GM06990 (cell line): ENCODE measurements at regions not wholly inside any gene's neighbourhood (a gene's known extent, or its start where the extent isn't known, plus 50 kb on each side); places are given as distances from the start of the nearest gene placed in this dataset.

Experiments used
- DNase-seq: peaks from one replicate; pipeline ENCODE4 v3.0.0-alpha.2; 2011; ENCODE audit not compliant: insufficient read length; ENCODE audit errors: extremely low read depth
- H3K27me3 ChIP-seq: replicated peaks from 2 replicates; pipeline ENCODE4 v1.6.0; 2011; ENCODE audit warnings: low read length; ENCODE audit not compliant: control insufficient read depth, insufficient read depth
- H3K36me3 ChIP-seq: 2 replicates; pipeline ENCODE4 v1.5.1; 2011; ENCODE audit warnings: low read length; ENCODE audit not compliant: control insufficient read depth, insufficient read depth
- H3K4me3 ChIP-seq: replicated peaks from 2 replicates; pipeline ENCODE4 v1.5.1; 2011; ENCODE audit warnings: low read depth, mild to moderate bottlenecking, control low read depth, low read length
- TF ChIP-seq, protein P1 (sequence below): IDR thresholded peaks from 2 replicates; pipeline ENCODE4 v1.5.1; 2011; ENCODE audit warnings: low read length, control low read depth, mild to moderate bottlenecking, inconsistent platforms; ENCODE audit not compliant: insufficient read depth, poor library complexity, severe bottlenecking

DNA sequence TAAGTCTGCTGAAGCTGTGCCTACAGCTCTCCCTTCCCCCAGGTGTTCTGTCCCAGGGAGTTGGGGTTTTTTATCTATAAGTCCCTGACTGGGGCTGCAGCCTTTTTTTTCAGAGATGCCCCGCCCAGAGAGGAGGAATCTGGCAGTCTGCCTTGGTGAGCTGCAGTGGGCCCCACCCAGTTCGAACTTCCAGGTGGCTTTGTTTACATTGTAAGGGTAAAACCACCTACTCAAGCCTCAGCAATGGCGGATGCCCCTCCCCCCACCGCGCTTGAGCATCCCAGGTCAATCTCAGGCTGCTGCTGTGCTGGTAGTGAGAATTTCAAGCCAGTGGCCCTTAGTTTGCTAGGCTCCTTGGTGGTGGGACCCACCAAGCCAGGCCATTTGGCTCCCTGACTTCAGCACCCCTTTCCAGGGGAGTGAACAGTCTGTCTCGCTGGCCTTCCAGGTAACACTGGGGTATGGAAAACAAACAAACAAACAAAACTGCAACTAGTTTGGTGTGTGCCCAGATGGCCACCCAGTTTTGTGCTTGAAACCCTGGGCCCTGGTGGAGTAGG is 189.4 kb downstream of the MFSD1 start:
- no peaks in the 10 kb centered on the region for H3K27me3 ChIP-seq
- TF ChIP-seq, protein P1, sequence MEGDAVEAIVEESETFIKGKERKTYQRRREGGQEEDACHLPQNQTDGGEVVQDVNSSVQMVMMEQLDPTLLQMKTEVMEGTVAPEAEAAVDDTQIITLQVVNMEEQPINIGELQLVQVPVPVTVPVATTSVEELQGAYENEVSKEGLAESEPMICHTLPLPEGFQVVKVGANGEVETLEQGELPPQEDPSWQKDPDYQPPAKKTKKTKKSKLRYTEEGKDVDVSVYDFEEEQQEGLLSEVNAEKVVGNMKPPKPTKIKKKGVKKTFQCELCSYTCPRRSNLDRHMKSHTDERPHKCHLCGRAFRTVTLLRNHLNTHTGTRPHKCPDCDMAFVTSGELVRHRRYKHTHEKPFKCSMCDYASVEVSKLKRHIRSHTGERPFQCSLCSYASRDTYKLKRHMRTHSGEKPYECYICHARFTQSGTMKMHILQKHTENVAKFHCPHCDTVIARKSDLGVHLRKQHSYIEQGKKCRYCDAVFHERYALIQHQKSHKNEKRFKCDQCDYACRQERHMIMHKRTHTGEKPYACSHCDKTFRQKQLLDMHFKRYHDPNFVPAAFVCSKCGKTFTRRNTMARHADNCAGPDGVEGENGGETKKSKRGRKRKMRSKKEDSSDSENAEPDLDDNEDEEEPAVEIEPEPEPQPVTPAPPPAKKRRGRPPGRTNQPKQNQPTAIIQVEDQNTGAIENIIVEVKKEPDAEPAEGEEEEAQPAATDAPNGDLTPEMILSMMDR = no peak
- DNase-seq = no peak
- H3K4me3 ChIP-seq = no peak overlapping the region
- H3K36me3 ChIP-seq = no peaks in the 10 kb centered on the region

DNA sequence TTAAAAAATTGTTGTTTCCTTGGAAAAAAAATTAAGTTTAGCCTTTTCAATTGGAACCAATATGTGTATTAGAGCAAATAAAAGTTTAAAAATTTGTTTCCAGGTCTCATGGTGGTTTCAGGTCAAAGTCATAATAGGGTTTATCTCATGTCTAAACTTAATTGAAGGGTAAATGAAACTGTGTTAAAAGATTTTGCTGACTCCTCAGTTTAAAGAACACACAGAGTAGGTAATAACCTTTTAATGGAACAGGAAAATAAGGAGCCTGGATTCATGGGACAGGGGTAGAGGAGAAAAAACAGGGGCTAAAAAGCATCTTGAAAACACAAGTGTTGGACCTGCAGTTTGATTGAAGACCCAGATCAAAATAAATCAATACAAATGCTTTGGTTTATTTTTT is 190.6 kb downstream of the MFSD1 start:
- no peaks in the 10 kb centered on the region for H3K36me3 ChIP-seq
- TF ChIP-seq, protein P1 = no peak
- no peaks in the 10 kb centered on the region for H3K27me3 ChIP-seq
- no peak for DNase-seq
- H3K4me3 ChIP-seq = no peak overlapping the region

DNA sequence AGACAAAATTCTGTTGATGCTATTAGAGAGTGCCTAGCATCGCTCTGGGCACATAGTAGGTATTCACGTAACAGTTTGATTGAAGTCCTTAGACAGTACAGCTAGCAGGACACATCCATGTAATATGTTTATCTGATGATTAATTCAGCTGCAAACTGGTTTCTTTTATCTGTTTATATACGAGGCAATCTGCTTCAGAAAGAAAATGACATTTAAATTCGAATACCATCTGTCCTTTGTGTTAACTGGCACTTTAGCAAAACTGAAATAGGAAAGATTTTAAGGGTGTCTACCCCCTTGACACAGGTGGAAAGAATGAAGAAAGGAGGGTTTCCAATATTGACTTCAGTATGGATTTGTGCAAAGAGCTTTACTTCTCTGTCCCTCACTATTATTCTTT is 192.5 kb downstream of the MFSD1 start:
- TF ChIP-seq, protein P1 = no peak
- Histone ChIP-seq H3K36me3 (no peaks in the 10 kb centered on the region), H3K27me3 (no peaks in the 10 kb centered on the region), H3K4me3 (no peak overlapping the region)
- DNase-seq = no peak

DNA sequence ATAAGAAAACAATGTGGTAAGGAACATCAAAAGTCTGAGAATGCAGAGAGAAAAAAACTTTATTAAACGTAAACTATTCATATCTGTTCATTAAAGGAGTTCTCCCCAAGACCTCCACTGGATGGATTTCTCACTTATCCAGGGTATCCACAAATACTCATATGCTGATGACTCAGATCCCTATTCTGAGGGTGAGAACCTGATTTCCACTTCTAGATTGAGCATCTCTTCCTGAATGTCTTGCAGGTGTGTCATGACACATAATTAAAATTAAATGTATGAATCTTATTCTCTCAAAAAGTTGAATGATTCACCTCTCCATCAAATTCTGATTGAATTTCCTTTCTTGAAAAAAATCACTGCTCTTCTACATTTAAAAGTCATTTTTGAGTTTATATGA is 199.9 kb downstream of the MFSD1 start:
- no peak for DNase-seq

DNA sequence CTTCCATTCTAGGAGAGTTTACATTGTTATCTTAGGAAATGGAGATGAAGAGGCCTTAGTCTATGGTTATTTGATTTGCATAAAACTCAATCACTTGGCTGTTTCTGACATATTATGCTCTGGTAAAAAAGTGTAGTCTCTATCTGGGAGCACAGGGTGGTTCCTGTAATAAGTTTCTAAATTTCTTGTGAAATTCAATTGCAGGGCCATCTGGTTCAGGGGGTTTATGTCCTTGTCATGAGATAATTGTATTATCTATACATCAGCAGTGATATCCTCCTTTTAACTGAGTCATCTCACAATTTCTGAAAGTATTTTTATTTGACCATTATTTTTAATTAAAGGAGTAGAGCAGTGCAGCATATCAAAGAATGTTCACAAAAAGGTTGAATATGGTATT is 203.3 kb downstream of the MFSD1 start:
- H3K4me3 ChIP-seq = no peak overlapping the region
- TF ChIP-seq, protein P1 = no peak
- no peaks in the 10 kb centered on the region for H3K36me3 ChIP-seq
- DNase-seq = no peak
- no peaks in the 10 kb centered on the region for H3K27me3 ChIP-seq

More for the DNA sequence above, 199.9 kb downstream of the MFSD1 start:
- Histone ChIP-seq H3K4me3 (no peak overlapping the region), H3K27me3 (no peaks in the 10 kb centered on the region), H3K36me3 (no peaks in the 10 kb centered on the region)
- TF ChIP-seq, protein P1 = no peak

DNA sequence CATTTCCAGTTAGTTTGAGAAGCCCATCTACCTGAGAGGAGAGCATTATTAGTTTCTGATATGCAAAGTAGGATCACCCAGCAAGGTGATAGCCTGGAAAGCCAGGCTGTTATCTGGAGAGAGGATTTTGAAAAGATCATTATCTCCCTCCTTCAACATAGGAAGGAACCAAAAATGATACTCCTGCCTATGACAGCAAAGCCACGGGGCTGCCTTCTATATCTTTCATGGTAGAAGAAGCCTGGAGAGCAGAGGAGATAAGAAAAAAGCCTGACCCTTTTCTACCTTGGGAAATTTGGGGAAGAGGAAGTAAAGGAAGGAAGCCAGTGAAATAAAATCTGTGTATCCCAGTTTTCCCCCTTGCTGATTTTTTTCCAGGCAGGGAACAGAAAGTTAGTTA is 205.5 kb downstream of the MFSD1 start:
- TF ChIP-seq, protein P1 = no peak
- H3K27me3 ChIP-seq = no peaks in the 10 kb centered on the region

More for the DNA sequence above, 205.5 kb downstream of the MFSD1 start:
- no peak overlapping the region for H3K4me3 ChIP-seq
- no peaks in the 10 kb centered on the region for H3K36me3 ChIP-seq
- no peak for DNase-seq
